ENCODE measurements at regions not wholly inside any gene's neighbourhood (a gene's known extent, or its start where the extent isn't known, plus 50 kb on each side); places are given as distances from the start of the nearest gene placed in this dataset.

DNA sequence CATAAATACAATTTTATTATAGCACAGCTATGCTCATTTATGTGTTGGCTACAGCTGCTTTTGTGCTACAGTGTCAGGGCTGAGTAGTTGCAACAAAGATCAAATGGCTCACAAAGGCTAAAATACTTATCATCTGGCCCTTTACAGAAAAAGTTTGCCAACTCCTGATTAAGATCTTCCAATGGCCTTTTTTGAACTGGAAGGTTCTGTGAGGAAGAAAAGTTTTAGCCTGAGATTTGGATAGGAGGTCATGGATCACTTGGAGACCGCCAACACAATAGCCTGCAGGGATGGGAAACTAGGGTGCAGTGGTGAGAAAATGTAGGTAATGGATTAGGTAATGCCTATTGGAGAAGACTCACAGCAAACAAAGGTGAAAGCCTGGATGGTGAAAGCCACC is 169.8 kb downstream of the NOC3L start:
- ChIA-PET POLR2A (no interaction called here), RAD21 (ENCODE audit: low non-redundant PET in 1 of 2, low total read pairs in 2 of 2, uncharacterized antibody in 2 of 2, unreplicated experiment in 2 of 2) (no interaction called here), CTCF (no interaction called here)
- DNase-seq (ENCODE audit: low read depth, low spot score), result no peak
- no peak overlapping the region for H3K4me2 ChIP-seq (ENCODE audit: low read length)
- H3K9ac ChIP-seq (ENCODE audit: low read length), result no peak overlapping the region
- TF ChIP-seq, protein P1, sequence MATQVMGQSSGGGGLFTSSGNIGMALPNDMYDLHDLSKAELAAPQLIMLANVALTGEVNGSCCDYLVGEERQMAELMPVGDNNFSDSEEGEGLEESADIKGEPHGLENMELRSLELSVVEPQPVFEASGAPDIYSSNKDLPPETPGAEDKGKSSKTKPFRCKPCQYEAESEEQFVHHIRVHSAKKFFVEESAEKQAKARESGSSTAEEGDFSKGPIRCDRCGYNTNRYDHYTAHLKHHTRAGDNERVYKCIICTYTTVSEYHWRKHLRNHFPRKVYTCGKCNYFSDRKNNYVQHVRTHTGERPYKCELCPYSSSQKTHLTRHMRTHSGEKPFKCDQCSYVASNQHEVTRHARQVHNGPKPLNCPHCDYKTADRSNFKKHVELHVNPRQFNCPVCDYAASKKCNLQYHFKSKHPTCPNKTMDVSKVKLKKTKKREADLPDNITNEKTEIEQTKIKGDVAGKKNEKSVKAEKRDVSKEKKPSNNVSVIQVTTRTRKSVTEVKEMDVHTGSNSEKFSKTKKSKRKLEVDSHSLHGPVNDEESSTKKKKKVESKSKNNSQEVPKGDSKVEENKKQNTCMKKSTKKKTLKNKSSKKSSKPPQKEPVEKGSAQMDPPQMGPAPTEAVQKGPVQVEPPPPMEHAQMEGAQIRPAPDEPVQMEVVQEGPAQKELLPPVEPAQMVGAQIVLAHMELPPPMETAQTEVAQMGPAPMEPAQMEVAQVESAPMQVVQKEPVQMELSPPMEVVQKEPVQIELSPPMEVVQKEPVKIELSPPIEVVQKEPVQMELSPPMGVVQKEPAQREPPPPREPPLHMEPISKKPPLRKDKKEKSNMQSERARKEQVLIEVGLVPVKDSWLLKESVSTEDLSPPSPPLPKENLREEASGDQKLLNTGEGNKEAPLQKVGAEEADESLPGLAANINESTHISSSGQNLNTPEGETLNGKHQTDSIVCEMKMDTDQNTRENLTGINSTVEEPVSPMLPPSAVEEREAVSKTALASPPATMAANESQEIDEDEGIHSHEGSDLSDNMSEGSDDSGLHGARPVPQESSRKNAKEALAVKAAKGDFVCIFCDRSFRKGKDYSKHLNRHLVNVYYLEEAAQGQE (IDR thresholded peaks at IDR 0.05; ENCODE audit: low read depth), result no peak
- TF ChIP-seq, protein P2, sequence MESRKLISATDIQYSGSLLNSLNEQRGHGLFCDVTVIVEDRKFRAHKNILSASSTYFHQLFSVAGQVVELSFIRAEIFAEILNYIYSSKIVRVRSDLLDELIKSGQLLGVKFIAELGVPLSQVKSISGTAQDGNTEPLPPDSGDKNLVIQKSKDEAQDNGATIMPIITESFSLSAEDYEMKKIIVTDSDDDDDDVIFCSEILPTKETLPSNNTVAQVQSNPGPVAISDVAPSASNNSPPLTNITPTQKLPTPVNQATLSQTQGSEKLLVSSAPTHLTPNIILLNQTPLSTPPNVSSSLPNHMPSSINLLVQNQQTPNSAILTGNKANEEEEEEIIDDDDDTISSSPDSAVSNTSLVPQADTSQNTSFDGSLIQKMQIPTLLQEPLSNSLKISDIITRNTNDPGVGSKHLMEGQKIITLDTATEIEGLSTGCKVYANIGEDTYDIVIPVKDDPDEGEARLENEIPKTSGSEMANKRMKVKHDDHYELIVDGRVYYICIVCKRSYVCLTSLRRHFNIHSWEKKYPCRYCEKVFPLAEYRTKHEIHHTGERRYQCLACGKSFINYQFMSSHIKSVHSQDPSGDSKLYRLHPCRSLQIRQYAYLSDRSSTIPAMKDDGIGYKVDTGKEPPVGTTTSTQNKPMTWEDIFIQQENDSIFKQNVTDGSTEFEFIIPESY (IDR thresholded peaks at IDR 0.05; ENCODE audit: extremely low read depth, insufficient replicate concordance, low read length), result no peak
- TF ChIP-seq ZFX (IDR thresholded peaks at IDR 0.05), result no peak
- TF ChIP-seq, protein P3, sequence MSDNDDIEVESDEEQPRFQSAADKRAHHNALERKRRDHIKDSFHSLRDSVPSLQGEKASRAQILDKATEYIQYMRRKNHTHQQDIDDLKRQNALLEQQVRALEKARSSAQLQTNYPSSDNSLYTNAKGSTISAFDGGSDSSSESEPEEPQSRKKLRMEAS (IDR thresholded peaks at IDR 0.05), result no peak
- no peak for TF ChIP-seq JUND (IDR thresholded peaks at IDR 0.05)
- TF ChIP-seq FOSL1 (IDR thresholded peaks at IDR 0.05; ENCODE audit: low read depth), result no peak
- TF ChIP-seq SP1 (IDR thresholded peaks at IDR 0.05; ENCODE audit: low read depth), result no peak
- TF ChIP-seq YY1 (IDR thresholded peaks at IDR 0.05; ENCODE audit: extremely low read depth, insufficient replicate concordance, low read depth, low read length), result no peak
- no peak for TF ChIP-seq TCF7L2 (IDR thresholded peaks at IDR 0.05; ENCODE audit: borderline replicate concordance, extremely low read depth, insufficient read depth, insufficient read length)
- no peak for TF ChIP-seq SIN3A (IDR thresholded peaks at IDR 0.05; ENCODE audit: low read depth)
- no peak for TF ChIP-seq CBX3 (IDR thresholded peaks at IDR 0.05; ENCODE audit: low read depth)
- TF ChIP-seq SRF (IDR thresholded peaks at IDR 0.05; ENCODE audit: low read depth), result no peak
- no peak for TF ChIP-seq EZH2phosphoT487 (IDR thresholded peaks at IDR 0.05; ENCODE audit: borderline replicate concordance)
- no peak for TF ChIP-seq EGR1 (IDR thresholded peaks at IDR 0.05; ENCODE audit: low read depth)
- no peak for TF ChIP-seq ELF1 (IDR thresholded peaks at IDR 0.05; ENCODE audit: borderline replicate concordance, low read depth)
- no peak for TF ChIP-seq CEBPB (IDR thresholded peaks at IDR 0.05; ENCODE audit: low read depth)
- no peak for TF ChIP-seq RAD21 (IDR thresholded peaks at IDR 0.05; ENCODE audit: low read depth)
- TF ChIP-seq, protein P4, sequence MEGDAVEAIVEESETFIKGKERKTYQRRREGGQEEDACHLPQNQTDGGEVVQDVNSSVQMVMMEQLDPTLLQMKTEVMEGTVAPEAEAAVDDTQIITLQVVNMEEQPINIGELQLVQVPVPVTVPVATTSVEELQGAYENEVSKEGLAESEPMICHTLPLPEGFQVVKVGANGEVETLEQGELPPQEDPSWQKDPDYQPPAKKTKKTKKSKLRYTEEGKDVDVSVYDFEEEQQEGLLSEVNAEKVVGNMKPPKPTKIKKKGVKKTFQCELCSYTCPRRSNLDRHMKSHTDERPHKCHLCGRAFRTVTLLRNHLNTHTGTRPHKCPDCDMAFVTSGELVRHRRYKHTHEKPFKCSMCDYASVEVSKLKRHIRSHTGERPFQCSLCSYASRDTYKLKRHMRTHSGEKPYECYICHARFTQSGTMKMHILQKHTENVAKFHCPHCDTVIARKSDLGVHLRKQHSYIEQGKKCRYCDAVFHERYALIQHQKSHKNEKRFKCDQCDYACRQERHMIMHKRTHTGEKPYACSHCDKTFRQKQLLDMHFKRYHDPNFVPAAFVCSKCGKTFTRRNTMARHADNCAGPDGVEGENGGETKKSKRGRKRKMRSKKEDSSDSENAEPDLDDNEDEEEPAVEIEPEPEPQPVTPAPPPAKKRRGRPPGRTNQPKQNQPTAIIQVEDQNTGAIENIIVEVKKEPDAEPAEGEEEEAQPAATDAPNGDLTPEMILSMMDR (IDR thresholded peaks at IDR 0.05 in 2 of 3, conservative IDR thresholded peaks at IDR 0.05 in 1 of 3; ENCODE audit: borderline replicate concordance in 1 of 3, insufficient read depth in 1 of 3, low read depth in 2 of 3, low read length in 2 of 3), result no peak
- no peak for TF ChIP-seq POLR2A (IDR thresholded peaks at IDR 0.05; ENCODE audit: borderline replicate concordance, extremely low read depth, insufficient read depth, insufficient read length)
- no peak for TF ChIP-seq ATF3 (IDR thresholded peaks at IDR 0.05)
- no peak overlapping the region for H2AFZ ChIP-seq (ENCODE audit: low read depth, low read length, poor library complexity, severe bottlenecking)
- no peak overlapping the region for H3K27ac ChIP-seq (ENCODE audit: low read depth, low read length)
- no peak for ATAC-seq
- H3K36me3 ChIP-seq (ENCODE audit: control insufficient read depth in 1 of 2, insufficient read depth in 2 of 2, low read length in 2 of 2), result no peaks in the 10 kb centered on the region
- no peaks in the 10 kb centered on the region for H3K79me2 ChIP-seq (ENCODE audit: insufficient read depth, low read length)
- no TSS peak for BruUV-seq (replicated peaks)
- H3K27me3 ChIP-seq (ENCODE audit: insufficient read depth, low read length), result no peaks in the 10 kb centered on the region
- no peaks in the 10 kb centered on the region for H3K4me1 ChIP-seq (ENCODE audit: control insufficient read depth in 1 of 2, insufficient read depth in 2 of 2, low read length in 2 of 2)
- no peaks in the 10 kb centered on the region for H4K20me1 ChIP-seq (ENCODE audit: insufficient read depth)
- H3K4me3 ChIP-seq (replicated peaks in 1 of 2; ENCODE audit: low read depth in 1 of 2, low read length in 2 of 2), result no peak overlapping the region
- no peaks in the 10 kb centered on the region for H3K9me2 ChIP-seq (ENCODE audit: insufficient read depth)
- no peaks in the 10 kb centered on the region for H3K9me3 ChIP-seq (ENCODE audit: control insufficient read depth in 1 of 2, insufficient read depth in 1 of 2, low read depth in 1 of 2, low read length in 2 of 2)
- intact Hi-C loops (cut with micrococcal nuclease), result no loop called here
